ENCODE measurements at regions not wholly inside any gene's neighbourhood (a gene's known extent, or its start where the extent isn't known, plus 50 kb on each side); places are given as distances from the start of the nearest gene placed in this dataset.

DNA sequence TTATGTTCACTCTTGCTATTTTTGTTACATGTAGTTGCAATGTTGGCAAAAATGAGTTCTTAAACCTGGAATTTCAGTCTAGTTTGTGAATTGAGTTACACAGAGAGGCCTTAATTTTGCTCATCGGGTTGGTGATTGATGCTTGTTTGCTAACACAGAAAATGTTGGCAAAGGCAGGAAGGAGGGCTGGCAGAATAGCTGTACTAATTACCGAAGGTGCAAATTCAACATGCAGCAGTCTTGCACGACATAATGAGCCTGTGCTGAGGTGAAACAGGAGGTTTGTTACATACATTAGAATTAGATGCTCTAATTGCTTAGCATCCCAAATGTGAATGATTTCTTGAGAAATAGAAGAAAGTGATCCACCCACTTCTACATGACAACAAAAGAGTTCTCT is 475.0 kb upstream of the TOM1L1 start:
- Histone ChIP-seq H3K79me2 (replicated peaks; ENCODE audit: insufficient read depth, low read length) (no peaks in the 10 kb centered on the region), H3K36me3 (ENCODE audit: insufficient read depth, low read length) (no peaks in the 10 kb centered on the region), H3K4me3 (ENCODE audit: low read length) (no peak overlapping the region), H3K27me3 (ENCODE audit: insufficient read depth, low read depth, low read length) (no peaks in the 10 kb centered on the region), H4K20me1 (ENCODE audit: insufficient read depth) (no peaks in the 10 kb centered on the region), H3K4me2 (ENCODE audit: low read length) (no peak overlapping the region), H3F3A (ENCODE audit: insufficient read depth, low read length, poor library complexity, severe bottlenecking) (no peaks in the 10 kb centered on the region), H3K27ac (ENCODE audit: low read length) (no peak overlapping the region), H3K9me2 (ENCODE audit: insufficient read depth, low read length) (no peaks in the 10 kb centered on the region), H2AFZ (ENCODE audit: low read depth, low read length) (no peak overlapping the region), H3K9ac (ENCODE audit: low read length) (no peak overlapping the region), H3K9me3 (ENCODE audit: low read length) (no peaks in the 10 kb centered on the region)
- TF ChIP-seq RAD21 (conservative IDR thresholded peaks at IDR 0.05): no peak
- TF ChIP-seq SMC3 (conservative IDR thresholded peaks at IDR 0.05; ENCODE audit: poor library complexity): no peak
- TF ChIP-seq, protein P1, sequence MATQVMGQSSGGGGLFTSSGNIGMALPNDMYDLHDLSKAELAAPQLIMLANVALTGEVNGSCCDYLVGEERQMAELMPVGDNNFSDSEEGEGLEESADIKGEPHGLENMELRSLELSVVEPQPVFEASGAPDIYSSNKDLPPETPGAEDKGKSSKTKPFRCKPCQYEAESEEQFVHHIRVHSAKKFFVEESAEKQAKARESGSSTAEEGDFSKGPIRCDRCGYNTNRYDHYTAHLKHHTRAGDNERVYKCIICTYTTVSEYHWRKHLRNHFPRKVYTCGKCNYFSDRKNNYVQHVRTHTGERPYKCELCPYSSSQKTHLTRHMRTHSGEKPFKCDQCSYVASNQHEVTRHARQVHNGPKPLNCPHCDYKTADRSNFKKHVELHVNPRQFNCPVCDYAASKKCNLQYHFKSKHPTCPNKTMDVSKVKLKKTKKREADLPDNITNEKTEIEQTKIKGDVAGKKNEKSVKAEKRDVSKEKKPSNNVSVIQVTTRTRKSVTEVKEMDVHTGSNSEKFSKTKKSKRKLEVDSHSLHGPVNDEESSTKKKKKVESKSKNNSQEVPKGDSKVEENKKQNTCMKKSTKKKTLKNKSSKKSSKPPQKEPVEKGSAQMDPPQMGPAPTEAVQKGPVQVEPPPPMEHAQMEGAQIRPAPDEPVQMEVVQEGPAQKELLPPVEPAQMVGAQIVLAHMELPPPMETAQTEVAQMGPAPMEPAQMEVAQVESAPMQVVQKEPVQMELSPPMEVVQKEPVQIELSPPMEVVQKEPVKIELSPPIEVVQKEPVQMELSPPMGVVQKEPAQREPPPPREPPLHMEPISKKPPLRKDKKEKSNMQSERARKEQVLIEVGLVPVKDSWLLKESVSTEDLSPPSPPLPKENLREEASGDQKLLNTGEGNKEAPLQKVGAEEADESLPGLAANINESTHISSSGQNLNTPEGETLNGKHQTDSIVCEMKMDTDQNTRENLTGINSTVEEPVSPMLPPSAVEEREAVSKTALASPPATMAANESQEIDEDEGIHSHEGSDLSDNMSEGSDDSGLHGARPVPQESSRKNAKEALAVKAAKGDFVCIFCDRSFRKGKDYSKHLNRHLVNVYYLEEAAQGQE (IDR thresholded peaks at IDR 0.05; ENCODE audit: borderline replicate concordance): no peak
- no peak for TF ChIP-seq POLR2AphosphoS5 (IDR thresholded peaks at IDR 0.05)
- TF ChIP-seq MXI1 (conservative IDR thresholded peaks at IDR 0.05; ENCODE audit: poor library complexity, severe bottlenecking): no peak
- no peak for TF ChIP-seq EP300 (conservative IDR thresholded peaks at IDR 0.05; ENCODE audit: poor library complexity, severe bottlenecking)
- no peak for TF ChIP-seq EZH2 (IDR thresholded peaks at IDR 0.05; ENCODE audit: borderline replicate concordance, insufficient read depth, low read length, poor library complexity, severe bottlenecking)
- TF ChIP-seq, protein P2, sequence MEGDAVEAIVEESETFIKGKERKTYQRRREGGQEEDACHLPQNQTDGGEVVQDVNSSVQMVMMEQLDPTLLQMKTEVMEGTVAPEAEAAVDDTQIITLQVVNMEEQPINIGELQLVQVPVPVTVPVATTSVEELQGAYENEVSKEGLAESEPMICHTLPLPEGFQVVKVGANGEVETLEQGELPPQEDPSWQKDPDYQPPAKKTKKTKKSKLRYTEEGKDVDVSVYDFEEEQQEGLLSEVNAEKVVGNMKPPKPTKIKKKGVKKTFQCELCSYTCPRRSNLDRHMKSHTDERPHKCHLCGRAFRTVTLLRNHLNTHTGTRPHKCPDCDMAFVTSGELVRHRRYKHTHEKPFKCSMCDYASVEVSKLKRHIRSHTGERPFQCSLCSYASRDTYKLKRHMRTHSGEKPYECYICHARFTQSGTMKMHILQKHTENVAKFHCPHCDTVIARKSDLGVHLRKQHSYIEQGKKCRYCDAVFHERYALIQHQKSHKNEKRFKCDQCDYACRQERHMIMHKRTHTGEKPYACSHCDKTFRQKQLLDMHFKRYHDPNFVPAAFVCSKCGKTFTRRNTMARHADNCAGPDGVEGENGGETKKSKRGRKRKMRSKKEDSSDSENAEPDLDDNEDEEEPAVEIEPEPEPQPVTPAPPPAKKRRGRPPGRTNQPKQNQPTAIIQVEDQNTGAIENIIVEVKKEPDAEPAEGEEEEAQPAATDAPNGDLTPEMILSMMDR (IDR thresholded peaks at IDR 0.05; ENCODE audit: poor library complexity, severe bottlenecking): no peak
- no peak for TF ChIP-seq TAF1 (IDR thresholded peaks at IDR 0.05; ENCODE audit: low read depth)

DNA sequence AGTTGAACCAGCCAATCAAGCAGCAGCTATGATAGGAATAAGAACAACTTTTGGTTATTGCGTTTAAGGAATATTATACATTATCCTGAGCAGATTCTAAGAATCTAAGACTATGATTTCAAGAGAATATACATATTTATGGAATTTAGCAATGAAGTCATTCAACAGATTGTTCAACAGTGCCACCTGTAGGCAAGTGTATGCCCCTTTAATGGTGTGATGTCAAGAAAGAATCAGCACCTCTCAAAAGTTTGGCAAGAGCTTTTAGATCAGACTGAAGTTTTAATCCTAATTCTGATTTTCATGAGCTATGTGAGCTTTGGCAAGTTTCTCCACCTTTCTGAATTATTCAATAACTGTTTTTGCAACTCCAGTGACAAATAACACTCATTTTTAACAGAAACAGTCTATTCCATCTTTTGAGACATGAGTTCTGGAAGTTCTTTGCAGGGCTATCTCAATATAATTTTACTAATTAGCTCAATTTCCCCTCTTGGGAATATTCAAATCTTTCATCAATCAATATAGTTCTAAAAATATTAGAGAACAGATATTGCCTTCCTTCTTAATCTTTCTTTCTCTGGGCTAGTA is 474.3 kb upstream of the TOM1L1 start:
- no peaks in the 10 kb centered on the region for H3K36me3 ChIP-seq (ENCODE audit: insufficient read depth, low read length)
- H3K4me3 ChIP-seq (ENCODE audit: low read length): no peak overlapping the region
- no peaks in the 10 kb centered on the region for H3K79me2 ChIP-seq (replicated peaks; ENCODE audit: insufficient read depth, low read length)
- H3K27ac ChIP-seq (ENCODE audit: low read length): no peak overlapping the region
- H3K9ac ChIP-seq (ENCODE audit: low read length): no peak overlapping the region
- H3K9me2 ChIP-seq (ENCODE audit: insufficient read depth, low read length): no peaks in the 10 kb centered on the region
- H4K20me1 ChIP-seq (ENCODE audit: insufficient read depth): no peaks in the 10 kb centered on the region
- no peaks in the 10 kb centered on the region for H3K27me3 ChIP-seq (ENCODE audit: insufficient read depth, low read depth, low read length)
- TF ChIP-seq POLR2AphosphoS5 (IDR thresholded peaks at IDR 0.05): no peak
- no peak for TF ChIP-seq TAF1 (IDR thresholded peaks at IDR 0.05; ENCODE audit: low read depth)
- TF ChIP-seq, protein P2 (IDR thresholded peaks at IDR 0.05; ENCODE audit: poor library complexity, severe bottlenecking): peak; percentile 71
- peak; percentile 77 for TF ChIP-seq RAD21 (conservative IDR thresholded peaks at IDR 0.05)
- TF ChIP-seq SMC3 (conservative IDR thresholded peaks at IDR 0.05; ENCODE audit: poor library complexity): peak; percentile 73
- no peak overlapping the region for H3K4me2 ChIP-seq (ENCODE audit: low read length)
- no peak overlapping the region for H2AFZ ChIP-seq (ENCODE audit: low read depth, low read length)
- H3K9me3 ChIP-seq (ENCODE audit: low read length): no peaks in the 10 kb centered on the region
- H3F3A ChIP-seq (ENCODE audit: insufficient read depth, low read length, poor library complexity, severe bottlenecking): no peaks in the 10 kb centered on the region
